ENCODE measurements at regions not wholly inside any gene's neighbourhood (a gene's known extent, or its start where the extent isn't known, plus 50 kb on each side); places are given as distances from the start of the nearest gene placed in this dataset.
"Not testable (repeated sequence)": the region's sequence is repeated elsewhere in the genome, so short reads cannot be mapped to it uniquely, and the experiment has no call there.

- no peaks in the 10 kb centered on the region for H3K9me3 ChIP-seq (ENCODE audit: control insufficient read depth in 3 of 3, low read length in 3 of 3)
- H3K27me3 ChIP-seq (ENCODE audit: control insufficient read depth in 3 of 3, insufficient read depth in 3 of 3, low read length in 3 of 3) = no peaks in the 10 kb centered on the region
- no peak overlapping the region for H3K4me3 ChIP-seq (ENCODE audit: low read length in 3 of 3)
- no peak overlapping the region for H3K9ac ChIP-seq (ENCODE audit: low read depth in 1 of 3, low read length in 3 of 3)
- no peaks in the 10 kb centered on the region for H3K36me3 ChIP-seq (ENCODE audit: control insufficient read depth in 3 of 3, insufficient read depth in 3 of 3, low read length in 3 of 3)
- H3K27ac ChIP-seq (ENCODE audit: low read depth, low read length) = no peak overlapping the region
- H3K4me1 ChIP-seq (ENCODE audit: control insufficient read depth in 3 of 3, insufficient read depth in 3 of 3, low read length in 3 of 3) = no peaks in the 10 kb centered on the region
These were observed 389.2 kb upstream of the TENM3 start for GRCh38 chr4:181853881-181854511.

DNA sequence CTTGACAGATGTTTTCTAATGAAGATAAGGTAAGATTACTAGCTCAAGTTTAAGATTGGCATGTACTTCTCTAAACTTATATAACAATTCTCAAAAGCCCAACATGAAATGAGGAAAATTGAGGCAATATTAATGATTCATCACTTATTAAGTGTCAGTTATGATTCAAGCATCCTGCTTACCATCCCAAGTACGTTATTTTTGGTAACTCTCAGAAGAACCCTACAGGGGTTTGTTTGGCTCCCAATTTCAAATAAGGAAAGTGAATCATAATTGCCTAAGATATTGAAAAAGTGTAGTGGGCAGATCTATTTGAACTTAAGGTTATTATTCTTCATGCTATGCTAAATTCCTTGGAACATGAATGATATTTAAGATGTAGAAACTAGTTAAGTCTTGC is 387.9 kb upstream of the TENM3 start:
- Histone ChIP-seq H3K27me3 (ENCODE audit: control insufficient read depth in 3 of 3, insufficient read depth in 3 of 3, low read length in 3 of 3) (no peaks in the 10 kb centered on the region), H3K9ac (ENCODE audit: low read depth in 1 of 3, low read length in 3 of 3) (no peak overlapping the region), H3K9me3 (ENCODE audit: control insufficient read depth in 3 of 3, low read length in 3 of 3) (no peaks in the 10 kb centered on the region), H3K36me3 (ENCODE audit: control insufficient read depth in 3 of 3, insufficient read depth in 3 of 3, low read length in 3 of 3) (no peaks in the 10 kb centered on the region), H3K27ac (ENCODE audit: low read depth, low read length) (no peak overlapping the region), H3K4me3 (ENCODE audit: low read length in 3 of 3) (no peak overlapping the region), H3K4me1 (ENCODE audit: control insufficient read depth in 3 of 3, insufficient read depth in 3 of 3, low read length in 3 of 3) (no peaks in the 10 kb centered on the region)

GRCh38 chr4:181857471-181857870 is 385.7 kb upstream of the TENM3 start:
- not testable (repeated sequence) for H3K9me3 ChIP-seq (ENCODE audit: control insufficient read depth in 3 of 3, low read length in 3 of 3); H3K27ac ChIP-seq (ENCODE audit: low read depth, low read length); H3K27me3 ChIP-seq (ENCODE audit: control insufficient read depth in 3 of 3, insufficient read depth in 3 of 3, low read length in 3 of 3); H3K4me3 ChIP-seq (ENCODE audit: low read length in 3 of 3); H3K9ac ChIP-seq (ENCODE audit: low read depth in 1 of 3, low read length in 3 of 3); H3K36me3 ChIP-seq (ENCODE audit: control insufficient read depth in 3 of 3, insufficient read depth in 3 of 3, low read length in 3 of 3); H3K4me1 ChIP-seq (ENCODE audit: control insufficient read depth in 3 of 3, insufficient read depth in 3 of 3, low read length in 3 of 3)

- H3K27me3 ChIP-seq (ENCODE audit: control insufficient read depth in 3 of 3, insufficient read depth in 3 of 3, low read length in 3 of 3) = no peaks in the 10 kb centered on the region
- H3K4me1 ChIP-seq (ENCODE audit: control insufficient read depth in 3 of 3, insufficient read depth in 3 of 3, low read length in 3 of 3) = no peaks in the 10 kb centered on the region
- no peaks in the 10 kb centered on the region for H3K36me3 ChIP-seq (ENCODE audit: control insufficient read depth in 3 of 3, insufficient read depth in 3 of 3, low read length in 3 of 3)
- H3K4me3 ChIP-seq (ENCODE audit: low read length in 3 of 3) = no peak overlapping the region
- H3K9me3 ChIP-seq (ENCODE audit: control insufficient read depth in 3 of 3, low read length in 3 of 3) = no peaks in the 10 kb centered on the region
- no peak overlapping the region for H3K27ac ChIP-seq (ENCODE audit: low read depth, low read length)
- H3K9ac ChIP-seq (ENCODE audit: low read depth in 1 of 3, low read length in 3 of 3) = no peak overlapping the region
These were observed 384.5 kb upstream of the TENM3 start for GRCh38 chr4:181858741-181859140.

DNA sequence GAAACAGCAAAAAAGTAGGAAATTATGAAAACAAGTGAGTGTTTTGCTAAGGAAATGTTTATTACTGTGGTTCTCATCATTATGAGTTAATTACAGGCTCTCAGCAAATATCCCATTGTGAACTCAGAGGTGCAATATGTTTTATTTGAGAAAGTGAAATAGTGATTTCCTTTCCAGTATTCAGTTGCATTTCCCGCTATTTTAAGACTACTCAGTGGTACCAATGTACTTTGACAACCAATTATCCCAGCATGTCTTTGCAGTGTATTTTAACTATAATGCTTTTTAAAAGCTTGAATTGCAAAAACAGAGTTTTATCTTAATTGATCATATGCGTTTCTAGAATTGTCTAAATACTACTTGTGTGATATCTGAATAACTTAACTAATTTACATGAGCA is 383.8 kb upstream of the TENM3 start:
- no peaks in the 10 kb centered on the region for H3K36me3 ChIP-seq (ENCODE audit: control insufficient read depth in 3 of 3, insufficient read depth in 3 of 3, low read length in 3 of 3)
- no peaks in the 10 kb centered on the region for H3K4me1 ChIP-seq (ENCODE audit: control insufficient read depth in 3 of 3, insufficient read depth in 3 of 3, low read length in 3 of 3)
- no peak overlapping the region for H3K27ac ChIP-seq (ENCODE audit: low read depth, low read length)
- H3K9me3 ChIP-seq (ENCODE audit: control insufficient read depth in 3 of 3, low read length in 3 of 3) = no peaks in the 10 kb centered on the region
- no peaks in the 10 kb centered on the region for H3K27me3 ChIP-seq (ENCODE audit: control insufficient read depth in 3 of 3, insufficient read depth in 3 of 3, low read length in 3 of 3)
- H3K9ac ChIP-seq (ENCODE audit: low read depth in 1 of 3, low read length in 3 of 3) = no peak overlapping the region
- H3K4me3 ChIP-seq (ENCODE audit: low read length in 3 of 3) = no peak overlapping the region

GRCh38 chr4:181860157-181860556 is 383.0 kb upstream of the TENM3 start:
- no peaks in the 10 kb centered on the region for H3K27me3 ChIP-seq (ENCODE audit: control insufficient read depth in 3 of 3, insufficient read depth in 3 of 3, low read length in 3 of 3)
- no peak overlapping the region for H3K9ac ChIP-seq (ENCODE audit: low read depth in 1 of 3, low read length in 3 of 3)
- H3K9me3 ChIP-seq (ENCODE audit: control insufficient read depth in 3 of 3, low read length in 3 of 3) = no peaks in the 10 kb centered on the region
- no peak overlapping the region for H3K4me3 ChIP-seq (ENCODE audit: low read length in 3 of 3)
- no peaks in the 10 kb centered on the region for H3K4me1 ChIP-seq (ENCODE audit: control insufficient read depth in 3 of 3, insufficient read depth in 3 of 3, low read length in 3 of 3)
- no peaks in the 10 kb centered on the region for H3K36me3 ChIP-seq (ENCODE audit: control insufficient read depth in 3 of 3, insufficient read depth in 3 of 3, low read length in 3 of 3)
- no peak overlapping the region for H3K27ac ChIP-seq (ENCODE audit: low read depth, low read length)

DNA sequence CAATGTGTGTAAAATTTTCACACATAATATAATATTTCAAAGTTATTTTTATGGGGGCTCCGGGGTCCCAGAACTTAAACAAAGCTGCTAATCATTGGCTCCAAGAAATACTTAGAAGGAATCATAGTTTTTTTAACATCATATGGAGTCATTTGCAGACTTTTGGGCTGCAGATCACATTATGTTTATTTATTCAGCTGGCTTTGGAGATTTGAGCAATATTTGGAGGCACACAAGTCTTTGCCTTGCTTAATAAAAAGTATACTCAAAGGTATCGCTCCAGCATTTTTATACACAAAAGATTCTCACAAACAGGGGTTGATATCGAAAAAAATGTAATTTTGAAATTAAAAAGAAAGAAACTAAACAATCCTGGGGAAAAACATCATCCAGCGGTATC is 382.5 kb upstream of the TENM3 start:
- H3K36me3 ChIP-seq (ENCODE audit: control insufficient read depth in 3 of 3, insufficient read depth in 3 of 3, low read length in 3 of 3) = no peaks in the 10 kb centered on the region
- H3K9me3 ChIP-seq (ENCODE audit: control insufficient read depth in 3 of 3, low read length in 3 of 3) = no peaks in the 10 kb centered on the region
- no peak overlapping the region for H3K9ac ChIP-seq (ENCODE audit: low read depth in 1 of 3, low read length in 3 of 3)
- no peaks in the 10 kb centered on the region for H3K27me3 ChIP-seq (ENCODE audit: control insufficient read depth in 3 of 3, insufficient read depth in 3 of 3, low read length in 3 of 3)
- no peaks in the 10 kb centered on the region for H3K4me1 ChIP-seq (ENCODE audit: control insufficient read depth in 3 of 3, insufficient read depth in 3 of 3, low read length in 3 of 3)
- H3K4me3 ChIP-seq (ENCODE audit: low read length in 3 of 3) = no peak overlapping the region
- no peak overlapping the region for H3K27ac ChIP-seq (ENCODE audit: low read depth, low read length)

GRCh38 chr4:181863856-181864255 is 379.3 kb upstream of the TENM3 start:
- Histone ChIP-seq H3K4me1 (ENCODE audit: control insufficient read depth in 3 of 3, insufficient read depth in 3 of 3, low read length in 3 of 3) (no peaks in the 10 kb centered on the region), H3K27ac (ENCODE audit: low read depth, low read length) (no peak overlapping the region), H3K36me3 (ENCODE audit: control insufficient read depth in 3 of 3, insufficient read depth in 3 of 3, low read length in 3 of 3) (no peaks in the 10 kb centered on the region), H3K27me3 (ENCODE audit: control insufficient read depth in 3 of 3, insufficient read depth in 3 of 3, low read length in 3 of 3) (no peaks in the 10 kb centered on the region), H3K9me3 (ENCODE audit: control insufficient read depth in 3 of 3, low read length in 3 of 3) (no peaks in the 10 kb centered on the region), H3K9ac (ENCODE audit: low read depth in 1 of 3, low read length in 3 of 3) (no peak overlapping the region), H3K4me3 (ENCODE audit: low read length in 3 of 3) (no peak overlapping the region)

- Histone ChIP-seq H3K9me3 (ENCODE audit: control insufficient read depth in 3 of 3, low read length in 3 of 3) (no peaks in the 10 kb centered on the region), H3K4me3 (ENCODE audit: low read length in 3 of 3) (no peak overlapping the region), H3K4me1 (ENCODE audit: control insufficient read depth in 3 of 3, insufficient read depth in 3 of 3, low read length in 3 of 3) (no peaks in the 10 kb centered on the region), H3K36me3 (ENCODE audit: control insufficient read depth in 3 of 3, insufficient read depth in 3 of 3, low read length in 3 of 3) (no peaks in the 10 kb centered on the region), H3K27ac (ENCODE audit: low read depth, low read length) (no peak overlapping the region), H3K27me3 (ENCODE audit: control insufficient read depth in 3 of 3, insufficient read depth in 3 of 3, low read length in 3 of 3) (no peaks in the 10 kb centered on the region), H3K9ac (ENCODE audit: low read depth in 1 of 3, low read length in 3 of 3) (no peak overlapping the region)
These were observed 372.9 kb upstream of the TENM3 start for GRCh38 chr4:181870326-181870725.

DNA sequence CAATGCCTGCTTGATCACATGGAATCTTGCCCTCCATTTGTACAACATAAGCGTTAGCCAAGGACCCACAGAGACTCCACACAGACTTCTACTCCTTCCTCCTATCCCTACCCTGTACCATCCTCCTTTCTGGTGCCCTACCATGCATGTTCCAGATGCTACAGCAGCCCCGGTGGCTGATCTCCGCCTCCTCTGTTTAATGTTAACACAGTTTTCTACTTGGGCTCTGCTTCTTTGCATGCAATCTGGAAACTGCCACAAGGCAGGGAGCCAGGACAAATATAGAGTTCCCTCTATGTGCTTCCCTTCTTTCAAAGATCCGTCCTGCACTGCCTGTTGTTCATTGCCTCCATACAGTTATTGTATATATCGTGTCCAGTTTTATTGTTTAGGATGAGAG is 368.6 kb upstream of the TENM3 start:
- Histone ChIP-seq H3K27me3 (ENCODE audit: control insufficient read depth in 3 of 3, insufficient read depth in 3 of 3, low read length in 3 of 3) (no peaks in the 10 kb centered on the region), H3K4me3 (ENCODE audit: low read length in 3 of 3) (no peak overlapping the region), H3K9ac (ENCODE audit: low read depth in 1 of 3, low read length in 3 of 3) (no peak overlapping the region), H3K9me3 (ENCODE audit: control insufficient read depth in 3 of 3, low read length in 3 of 3) (no peaks in the 10 kb centered on the region), H3K4me1 (ENCODE audit: control insufficient read depth in 3 of 3, insufficient read depth in 3 of 3, low read length in 3 of 3) (no peaks in the 10 kb centered on the region), H3K36me3 (ENCODE audit: control insufficient read depth in 3 of 3, insufficient read depth in 3 of 3, low read length in 3 of 3) (no peaks in the 10 kb centered on the region), H3K27ac (ENCODE audit: low read depth, low read length) (no peak overlapping the region)

All from skeletal muscle tissue (tissue), 3 donors.